Heart left ventricle (tissue), 13 donors: ENCODE measurements at regions not wholly inside any gene's neighbourhood (a gene's known extent, or its start where the extent isn't known, plus 50 kb on each side); places are given as distances from the start of the nearest gene placed in this dataset.

ENCODE experiments used
- POLR2A ChIP-seq, 2 donors: fragments of 450-650 bp; IDR thresholded peaks; one replicate each; pipeline ENCODE4 v1.6.1; 2017; ENCODE audit warnings: antibody characterized with exemption in 2 of 2, mild to moderate bottlenecking in 2 of 2, moderate library complexity in 2 of 2
- TF ChIP-seq, protein P1 (sequence below), 12 donors: fragments of 200-600 bp; sonication (generic) in 4 of 12; IDR thresholded peaks; one replicate each; pipeline versions ENCODE4 v1.5.0 to v1.8.0; 2018 to 2022; ENCODE audit warnings: antibody characterized with exemption in 12 of 12, mild to moderate bottlenecking in 5 of 12
- donor health status: ischemic (EF 13 %, LVEDD 7.1; RV severe dilation, severe dysfunction).
- donor health status: DM: no; HTN: yes; CAD: no.
- donor health status: DM: no; HTN: no; CAD: no.
- donor health status: ischemic (EF 25% LVEDD 6.9; RV normal size, moderate dysfunction).
- donor health status: ischemic (EF 25% LVEDD 5.7; RV mildly dilated, moderate dysfunction).
- donor health status: ischemic (EF 35%, LVEDD 5.7; RV mildly dilated, moderate dysfunction).
- donor health status: nonischemic (EF 11% LVEDD 7.7; RV severe dilation, severe dysfunction).
- donor health status: DM: yes; HTN: yes; CAD: no.
- donor health status: PGD.
- donor health status: ischemic (EF 29% LVEDD 5.4; RV normal size, mild dysfunction).
- donor health status: nonischemic (EF 23%, LVEDD 6.1; RV moderate dilation, normal function).

DNA sequence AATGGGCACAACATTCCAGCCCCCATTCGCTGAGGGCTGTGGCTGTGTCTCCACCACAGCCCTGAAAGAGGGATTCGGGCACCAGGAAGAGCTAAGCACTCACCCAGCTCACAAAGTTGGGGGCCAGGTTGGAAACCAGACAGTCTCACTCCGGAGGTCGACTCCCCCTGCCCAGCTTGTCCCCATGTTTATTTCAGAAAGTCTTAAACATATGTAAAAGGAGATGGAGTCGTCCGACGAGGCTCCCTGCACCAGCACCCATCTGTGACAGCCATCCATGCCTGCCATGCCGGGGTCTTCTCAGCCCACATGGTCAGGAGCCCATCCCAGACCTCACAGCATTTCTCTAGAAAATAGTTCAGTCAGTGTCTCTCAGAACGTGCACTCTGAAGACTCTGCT lies 63.6 kb upstream of the STX16 start:
- TF ChIP-seq, protein P1, sequence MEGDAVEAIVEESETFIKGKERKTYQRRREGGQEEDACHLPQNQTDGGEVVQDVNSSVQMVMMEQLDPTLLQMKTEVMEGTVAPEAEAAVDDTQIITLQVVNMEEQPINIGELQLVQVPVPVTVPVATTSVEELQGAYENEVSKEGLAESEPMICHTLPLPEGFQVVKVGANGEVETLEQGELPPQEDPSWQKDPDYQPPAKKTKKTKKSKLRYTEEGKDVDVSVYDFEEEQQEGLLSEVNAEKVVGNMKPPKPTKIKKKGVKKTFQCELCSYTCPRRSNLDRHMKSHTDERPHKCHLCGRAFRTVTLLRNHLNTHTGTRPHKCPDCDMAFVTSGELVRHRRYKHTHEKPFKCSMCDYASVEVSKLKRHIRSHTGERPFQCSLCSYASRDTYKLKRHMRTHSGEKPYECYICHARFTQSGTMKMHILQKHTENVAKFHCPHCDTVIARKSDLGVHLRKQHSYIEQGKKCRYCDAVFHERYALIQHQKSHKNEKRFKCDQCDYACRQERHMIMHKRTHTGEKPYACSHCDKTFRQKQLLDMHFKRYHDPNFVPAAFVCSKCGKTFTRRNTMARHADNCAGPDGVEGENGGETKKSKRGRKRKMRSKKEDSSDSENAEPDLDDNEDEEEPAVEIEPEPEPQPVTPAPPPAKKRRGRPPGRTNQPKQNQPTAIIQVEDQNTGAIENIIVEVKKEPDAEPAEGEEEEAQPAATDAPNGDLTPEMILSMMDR (IDR thresholded peaks at IDR 0.05) = no peak
- TF ChIP-seq POLR2A (IDR thresholded peaks at IDR 0.05) = no peak
